Amniotic stem cell (primary cell): ENCODE measurements at regions not wholly inside any gene's neighbourhood (a gene's known extent, or its start where the extent isn't known, plus 50 kb on each side); places are given as distances from the start of the nearest gene placed in this dataset.
"Not testable (repeated sequence)": the region's sequence is repeated elsewhere in the genome, so short reads cannot be mapped to it uniquely, and the experiment has no call there.

Experiments
- DNase-seq: peaks from one replicate; lab custom pipeline; 2025; lab: John Stamatoyannopoulos, UW

GRCh38 chr6:47180633-47181032, 129.1 kb downstream of the TNFRSF21 start:
- no peak for DNase-seq

GRCh38 chr6:47179286-47179685, 130.4 kb downstream of the TNFRSF21 start:
- no peak for DNase-seq

- no peak for DNase-seq
Measured at GRCh38 chr6:47175656-47176055, 133.5 kb upstream of the ADGRF1 start.

- DNase-seq: no peak
Measured at GRCh38 chr6:47174502-47175023, 132.4 kb upstream of the ADGRF1 start.

GRCh38 chr6:47174063-47174462, 131.9 kb upstream of the ADGRF1 start:
- DNase-seq: not testable (repeated sequence)

GRCh38 chr6:47173145-47173544, 131.0 kb upstream of the ADGRF1 start:
- not testable (repeated sequence) for DNase-seq

GRCh38 chr6:47170617-47170947, 128.4 kb upstream of the ADGRF1 start:
- DNase-seq: no peak

- no peak for DNase-seq
Measured at GRCh38 chr6:47169785-47170616, 127.9 kb upstream of the ADGRF1 start.

- peak; percentile 98 for DNase-seq
Measured at GRCh38 chr6:47168180-47168579, 126.0 kb upstream of the ADGRF1 start.

GRCh38 chr6:47165918-47166317, 123.8 kb upstream of the ADGRF1 start:
- DNase-seq: no peak

- no peak for DNase-seq
Measured at GRCh38 chr6:47164877-47165276, 122.7 kb upstream of the ADGRF1 start.

- no peak for DNase-seq
Measured at GRCh38 chr6:47163536-47163935, 121.4 kb upstream of the ADGRF1 start.

- no peak for DNase-seq
Measured at GRCh38 chr6:47162793-47163192, 120.7 kb upstream of the ADGRF1 start.

- DNase-seq: no peak
Measured at GRCh38 chr6:47162231-47162630, 120.1 kb upstream of the ADGRF1 start.

GRCh38 chr6:47161176-47161687, 119.1 kb upstream of the ADGRF1 start:
- DNase-seq: peak; percentile 22

GRCh38 chr6:47160702-47161101, 118.6 kb upstream of the ADGRF1 start:
- DNase-seq: no peak

GRCh38 chr6:47159763-47160162, 117.6 kb upstream of the ADGRF1 start:
- DNase-seq: no peak

- DNase-seq: no peak
Measured at GRCh38 chr6:47157653-47158219, 115.6 kb upstream of the ADGRF1 start.

- no peak for DNase-seq
Measured at GRCh38 chr6:47157063-47157462, 114.9 kb upstream of the ADGRF1 start.

- no peak for DNase-seq
Measured at GRCh38 chr6:47156196-47156595, 114.1 kb upstream of the ADGRF1 start.

GRCh38 chr6:47153404-47153755, 111.2 kb upstream of the ADGRF1 start:
- no peak for DNase-seq

- no peak for DNase-seq
Measured at GRCh38 chr6:47152666-47153403, 110.7 kb upstream of the ADGRF1 start.
